Parathyroid adenoma (tissue), 2 donors: ENCODE measurements at regions not wholly inside any gene's neighbourhood (a gene's known extent, or its start where the extent isn't known, plus 50 kb on each side); places are given as distances from the start of the nearest gene placed in this dataset.

Experiments used
- H2AFZ ChIP-seq: fragments of 300-600 bp; sonication (generic); one replicate; pipeline ENCODE4 v1.7.0; 2017; ENCODE audit warnings: antibody characterized with exemption, mild to moderate bottlenecking
- H3K27ac ChIP-seq: fragments of 300-600 bp; sonication (generic); one replicate; pipeline ENCODE4 v1.7.0; 2017
- H3K27me3 ChIP-seq: fragments of 300-600 bp; sonication (generic); one replicate; pipeline ENCODE4 v1.7.0; 2017; ENCODE audit warnings: low read length; ENCODE audit not compliant: control insufficient read depth, insufficient read depth
- H3K36me3 ChIP-seq: fragments of 300-600 bp; sonication (generic); one replicate; pipeline ENCODE4 v1.7.0; 2017; ENCODE audit warnings: low read length; ENCODE audit not compliant: control insufficient read depth, insufficient read depth
- H3K4me1 ChIP-seq: fragments of 300-600 bp; sonication (generic); one replicate; pipeline ENCODE4 v1.7.0; 2017; ENCODE audit warnings: control low read depth
- H3K4me2 ChIP-seq: fragments of 300-600 bp; sonication (generic); one replicate; pipeline ENCODE4 v1.7.0; 2017; ENCODE audit warnings: low read length
- H3K4me3 ChIP-seq: fragments of 300-600 bp; sonication (generic); one replicate; pipeline ENCODE4 v1.7.0; 2017; ENCODE audit warnings: low read depth, low read length
- H3K79me2 ChIP-seq: fragments of 300-600 bp; sonication (generic); one replicate; pipeline ENCODE4 v1.7.0; 2017; ENCODE audit warnings: control low read depth
- H3K9ac ChIP-seq: fragments of 300-600 bp; sonication (generic); one replicate; pipeline ENCODE4 v1.7.0; 2017; ENCODE audit warnings: mild to moderate bottlenecking
- H3K9me3 ChIP-seq: fragments of 300-600 bp; sonication (generic); one replicate; pipeline ENCODE4 v1.7.0; 2017; ENCODE audit warnings: low read length; ENCODE audit not compliant: control insufficient read depth
- CTCF ChIP-seq: fragments of 300-600 bp; sonication (generic); IDR thresholded peaks from one replicate; pipeline ENCODE4 v1.7.0; 2017; ENCODE audit warnings: antibody characterized with exemption, mild to moderate bottlenecking
- donor health status: primary hyperparathyroidism.

GRCh38 chr15:36519067-36519466, 60.4 kb upstream of the CDIN1 start:
- H3K4me3 ChIP-seq, result no peak overlapping the region
- no peak overlapping the region for H3K9ac ChIP-seq
- peaks cover 3% of the 10 kb centered on the region for H3K27me3 ChIP-seq
- H3K4me1 ChIP-seq, result no peaks in the 10 kb centered on the region
- H3K27ac ChIP-seq, result no peak overlapping the region
- H3K4me2 ChIP-seq, result no peak overlapping the region
- H3K36me3 ChIP-seq, result no peaks in the 10 kb centered on the region
- no peak overlapping the region for H2AFZ ChIP-seq
- H3K79me2 ChIP-seq, result no peaks in the 10 kb centered on the region
- no peak for TF ChIP-seq CTCF
- H3K9me3 ChIP-seq, result no peaks in the 10 kb centered on the region

GRCh38 chr15:36525430-36525829, 54.0 kb upstream of the CDIN1 start:
- H3K79me2 ChIP-seq, result no peaks in the 10 kb centered on the region
- TF ChIP-seq CTCF, result no peak
- no peak overlapping the region for H3K4me3 ChIP-seq
- no peak overlapping the region for H2AFZ ChIP-seq
- no peak overlapping the region for H3K9ac ChIP-seq
- no peak overlapping the region for H3K27ac ChIP-seq
- H3K36me3 ChIP-seq, result no peaks in the 10 kb centered on the region
- no peaks in the 10 kb centered on the region for H3K4me1 ChIP-seq
- no peaks in the 10 kb centered on the region for H3K9me3 ChIP-seq
- no peaks in the 10 kb centered on the region for H3K27me3 ChIP-seq
- no peak overlapping the region for H3K4me2 ChIP-seq

- Histone ChIP-seq H3K4me1 (no peaks in the 10 kb centered on the region), H3K9me3 (no peaks in the 10 kb centered on the region), H3K9ac (no peak overlapping the region), H3K27ac (no peak overlapping the region), H3K79me2 (no peaks in the 10 kb centered on the region), H3K27me3 (no peaks in the 10 kb centered on the region), H3K36me3 (no peaks in the 10 kb centered on the region), H3K4me2 (no peak overlapping the region), H2AFZ (no peak overlapping the region), H3K4me3 (no peak overlapping the region)
- no peak for TF ChIP-seq CTCF
Observed at GRCh38 chr15:36527235-36528162, 51.9 kb upstream of the CDIN1 start.

GRCh38 chr15:36529296-36530011, 50.0 kb upstream of the CDIN1 start:
- H3K4me3 ChIP-seq, result no peak overlapping the region
- no peak for TF ChIP-seq CTCF
- no peak overlapping the region for H2AFZ ChIP-seq
- H3K27me3 ChIP-seq, result no peaks in the 10 kb centered on the region
- H3K79me2 ChIP-seq, result no peaks in the 10 kb centered on the region
- no peaks in the 10 kb centered on the region for H3K4me1 ChIP-seq
- no peak overlapping the region for H3K9ac ChIP-seq
- H3K9me3 ChIP-seq, result no peaks in the 10 kb centered on the region
- no peak overlapping the region for H3K27ac ChIP-seq
- H3K4me2 ChIP-seq, result no peak overlapping the region
- H3K36me3 ChIP-seq, result no peaks in the 10 kb centered on the region
